WTC11 (cell line): ENCODE measurements at regions not wholly inside any gene's neighbourhood (a gene's known extent, or its start where the extent isn't known, plus 50 kb on each side); places are given as distances from the start of the nearest gene placed in this dataset.

ENCODE experiments used
- ATF2 ChIP-seq: sonication (generic); formaldehyde crosslinking; IDR thresholded peaks from 2 replicates; pipeline ENCODE4 v1.8.1; 2022; ENCODE audit warnings: low read depth, missing genetic modification reagents, borderline replicate concordance
- CBFB ChIP-seq: sonication (generic); formaldehyde crosslinking; IDR thresholded peaks from 2 replicates; pipeline ENCODE4 v1.8.1; 2022; ENCODE audit warnings: mild to moderate bottlenecking, low read depth, missing genetic modification reagents
- CREB1 ChIP-seq: sonication (generic); formaldehyde crosslinking; IDR thresholded peaks from 2 replicates; pipeline ENCODE4 v1.8.0; 2023; ENCODE audit warnings: mild to moderate bottlenecking, missing genetic modification reagents
- CTCF ChIP-seq: fragments of 200-600 bp; IDR thresholded peaks from 2 replicates; pipeline ENCODE4 v1.8.0; 2022; ENCODE audit warnings: antibody characterized with exemption
- GTF2I ChIP-seq: fragments of 250-450 bp; sonication (Bioruptor Pico); conservative IDR thresholded peaks from 2 replicates; pipeline ENCODE4 v1.4.0; 2021; ENCODE audit warnings: mild to moderate bottlenecking
- IRF2 ChIP-seq: sonication (generic); formaldehyde crosslinking; IDR thresholded peaks from 2 replicates; pipeline ENCODE4 v1.8.0; 2022; ENCODE audit warnings: low read depth, missing genetic modification reagents, borderline replicate concordance
- RELA ChIP-seq: sonication (generic); formaldehyde crosslinking; IDR thresholded peaks from 2 replicates; pipeline ENCODE4 v1.8.1; 2022; ENCODE audit warnings: missing genetic modification reagents, mild to moderate bottlenecking, borderline replicate concordance
- SMAD4 ChIP-seq: sonication (generic); formaldehyde crosslinking; IDR thresholded peaks from 2 replicates; pipeline ENCODE4 v1.8.0; 2022; ENCODE audit warnings: mild to moderate bottlenecking, missing genetic modification reagents
- USF1 ChIP-seq: sonication (generic); formaldehyde crosslinking; IDR thresholded peaks from 2 replicates; pipeline ENCODE4 v1.8.0; 2022; ENCODE audit warnings: mild to moderate bottlenecking, missing genetic modification reagents
- ZNF138 ChIP-seq: sonication (generic); formaldehyde crosslinking; conservative IDR thresholded peaks from 2 replicates; pipeline ENCODE4 v1.8.1; 2022; ENCODE audit warnings: mild to moderate bottlenecking, moderate library complexity, missing genetic modification reagents
- ZSCAN18 ChIP-seq: fragments of 250-450 bp; sonication (Bioruptor Pico); IDR thresholded peaks from 2 replicates; pipeline ENCODE4 v2.1.2; 2022; ENCODE audit warnings: mild to moderate bottlenecking, moderate library complexity

GRCh38 chr1:185393815-185394214 lies 76.8 kb upstream of the IVNS1ABP start:
- TF ChIP-seq SMAD4 (no peak), CTCF (no peak), CBFB (no peak), CREB1 (CRISPR knock-in tag) (no peak), ZNF138 (CRISPR knock-in tag) (no peak), ATF2 (no peak), USF1 (CRISPR knock-in tag) (no peak), RELA (CRISPR knock-in tag) (no peak), ZSCAN18 (no peak), GTF2I (CRISPR knock-in tag) (no peak), IRF2 (CRISPR knock-in tag) (no peak)
